Colonic mucosa (tissue), 4 donors: ENCODE measurements at regions not wholly inside any gene's neighbourhood (a gene's known extent, or its start where the extent isn't known, plus 50 kb on each side); places are given as distances from the start of the nearest gene placed in this dataset.

Source experiments
- DNase-seq: peaks from one replicate; pipeline ENCODE4 v3.0.0-alpha.2; 2020
- H3K27ac ChIP-seq: fragments of 200-600 bp; one replicate; pipeline ENCODE4 v1.8.0; 2021
- H3K27me3 ChIP-seq: fragments of 200-600 bp; one replicate; pipeline ENCODE4 v1.8.0; 2021
- H3K36me3 ChIP-seq: fragments of 200-600 bp; one replicate; pipeline ENCODE4 v1.8.0; 2021
- H3K4me1 ChIP-seq: fragments of 200-600 bp; one replicate; pipeline ENCODE4 v1.8.0; 2021; ENCODE audit warnings: mild to moderate bottlenecking
- H3K4me3 ChIP-seq: fragments of 200-600 bp; one replicate; pipeline ENCODE4 v1.8.0; 2021
- H3K9ac ChIP-seq, 2 donors: one replicate each; pipeline ENCODE4 v1.7.0; 2013; ENCODE audit warnings: control low read depth in 2 of 2, low read depth in 2 of 2, low read length in 2 of 2
- H3K9me3 ChIP-seq: fragments of 200-600 bp; one replicate; pipeline ENCODE4 v1.8.0; 2021
- intact Hi-C: fragments of 100-400 bp; cut with DNase I; formaldehyde crosslinking; loops from one replicate; pipeline ENCODE4 v1.14.1; 2022
- TF ChIP-seq, protein P1 (sequence below): fragments of 200-600 bp; IDR thresholded peaks from one replicate; pipeline ENCODE4 v1.8.0; 2022; ENCODE audit warnings: antibody characterized with exemption, mild to moderate bottlenecking
- donor health status: healthy.
- donor health status: DM: no; HTN: no; CAD: no.
- donor health status: DM: no; HTN: no; CAD: no.

DNA sequence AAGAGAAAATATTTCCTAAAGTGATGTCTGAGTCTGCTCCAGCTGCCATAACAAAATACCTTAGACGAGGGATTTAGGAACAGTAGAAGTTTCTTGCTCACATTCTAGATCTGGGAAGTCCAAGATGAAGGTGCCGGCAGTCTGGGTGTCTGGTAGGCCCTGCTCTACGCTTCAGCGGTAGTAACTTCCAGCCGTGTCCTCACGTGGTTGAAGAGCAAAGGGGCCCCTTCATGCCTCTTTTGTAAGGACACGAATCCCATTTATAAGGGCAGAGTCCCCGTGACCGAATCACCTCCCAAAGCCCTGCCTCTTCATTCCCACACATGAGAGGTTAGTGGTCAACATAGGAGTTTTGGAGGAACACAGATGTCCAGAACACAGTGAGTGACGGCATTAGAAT is 52.2 kb upstream of the INPP5A start:
- Histone ChIP-seq H3K4me1 (no peaks in the 10 kb centered on the region), H3K4me3 (no peak overlapping the region), H3K27ac (no peak overlapping the region), H3K27me3 (no peaks in the 10 kb centered on the region), H3K9ac (no peak overlapping the region), H3K36me3 (no peaks in the 10 kb centered on the region), H3K9me3 (no peaks in the 10 kb centered on the region)
- TF ChIP-seq, protein P1, sequence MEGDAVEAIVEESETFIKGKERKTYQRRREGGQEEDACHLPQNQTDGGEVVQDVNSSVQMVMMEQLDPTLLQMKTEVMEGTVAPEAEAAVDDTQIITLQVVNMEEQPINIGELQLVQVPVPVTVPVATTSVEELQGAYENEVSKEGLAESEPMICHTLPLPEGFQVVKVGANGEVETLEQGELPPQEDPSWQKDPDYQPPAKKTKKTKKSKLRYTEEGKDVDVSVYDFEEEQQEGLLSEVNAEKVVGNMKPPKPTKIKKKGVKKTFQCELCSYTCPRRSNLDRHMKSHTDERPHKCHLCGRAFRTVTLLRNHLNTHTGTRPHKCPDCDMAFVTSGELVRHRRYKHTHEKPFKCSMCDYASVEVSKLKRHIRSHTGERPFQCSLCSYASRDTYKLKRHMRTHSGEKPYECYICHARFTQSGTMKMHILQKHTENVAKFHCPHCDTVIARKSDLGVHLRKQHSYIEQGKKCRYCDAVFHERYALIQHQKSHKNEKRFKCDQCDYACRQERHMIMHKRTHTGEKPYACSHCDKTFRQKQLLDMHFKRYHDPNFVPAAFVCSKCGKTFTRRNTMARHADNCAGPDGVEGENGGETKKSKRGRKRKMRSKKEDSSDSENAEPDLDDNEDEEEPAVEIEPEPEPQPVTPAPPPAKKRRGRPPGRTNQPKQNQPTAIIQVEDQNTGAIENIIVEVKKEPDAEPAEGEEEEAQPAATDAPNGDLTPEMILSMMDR, result no peak
- intact Hi-C loops, result no loop called here
- no peak for DNase-seq

DNA sequence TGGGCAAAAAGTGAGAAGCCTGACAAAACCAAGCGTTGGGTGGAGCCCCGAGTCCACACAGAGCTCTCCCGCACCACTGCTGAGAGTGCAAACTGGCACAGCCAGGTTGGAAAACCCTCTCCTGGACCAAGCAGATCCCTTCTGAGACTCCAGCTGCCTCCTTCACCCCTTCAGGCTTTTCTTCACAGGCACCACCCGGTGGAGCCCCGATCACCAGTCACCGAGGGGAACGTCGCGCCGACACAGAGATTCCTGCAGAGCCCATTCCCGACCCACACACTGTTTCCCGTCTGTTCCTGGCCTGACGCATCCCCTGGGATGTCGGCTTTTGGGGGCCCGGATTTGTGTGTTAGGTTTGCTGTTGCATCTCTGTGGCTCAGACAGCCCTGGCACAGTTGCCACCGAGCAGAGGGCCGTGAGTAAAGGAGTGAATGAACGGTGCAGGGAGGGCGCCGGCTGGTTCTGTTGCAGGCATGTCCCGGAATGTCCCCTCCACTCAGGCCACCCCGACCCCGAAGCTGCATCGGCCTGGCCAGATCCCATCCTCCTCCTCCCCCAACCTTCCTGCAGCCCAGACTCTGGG is 51.0 kb upstream of the INPP5A start:
- intact Hi-C loops, result no loop called here
- Histone ChIP-seq H3K27me3 (no peaks in the 10 kb centered on the region), H3K9ac (no peak overlapping the region), H3K4me1 (no peaks in the 10 kb centered on the region), H3K4me3 (no peak overlapping the region), H3K27ac (no peak overlapping the region), H3K9me3 (no peaks in the 10 kb centered on the region), H3K36me3 (no peaks in the 10 kb centered on the region)
- no peak for DNase-seq
- TF ChIP-seq, protein P1, result no peak

DNA sequence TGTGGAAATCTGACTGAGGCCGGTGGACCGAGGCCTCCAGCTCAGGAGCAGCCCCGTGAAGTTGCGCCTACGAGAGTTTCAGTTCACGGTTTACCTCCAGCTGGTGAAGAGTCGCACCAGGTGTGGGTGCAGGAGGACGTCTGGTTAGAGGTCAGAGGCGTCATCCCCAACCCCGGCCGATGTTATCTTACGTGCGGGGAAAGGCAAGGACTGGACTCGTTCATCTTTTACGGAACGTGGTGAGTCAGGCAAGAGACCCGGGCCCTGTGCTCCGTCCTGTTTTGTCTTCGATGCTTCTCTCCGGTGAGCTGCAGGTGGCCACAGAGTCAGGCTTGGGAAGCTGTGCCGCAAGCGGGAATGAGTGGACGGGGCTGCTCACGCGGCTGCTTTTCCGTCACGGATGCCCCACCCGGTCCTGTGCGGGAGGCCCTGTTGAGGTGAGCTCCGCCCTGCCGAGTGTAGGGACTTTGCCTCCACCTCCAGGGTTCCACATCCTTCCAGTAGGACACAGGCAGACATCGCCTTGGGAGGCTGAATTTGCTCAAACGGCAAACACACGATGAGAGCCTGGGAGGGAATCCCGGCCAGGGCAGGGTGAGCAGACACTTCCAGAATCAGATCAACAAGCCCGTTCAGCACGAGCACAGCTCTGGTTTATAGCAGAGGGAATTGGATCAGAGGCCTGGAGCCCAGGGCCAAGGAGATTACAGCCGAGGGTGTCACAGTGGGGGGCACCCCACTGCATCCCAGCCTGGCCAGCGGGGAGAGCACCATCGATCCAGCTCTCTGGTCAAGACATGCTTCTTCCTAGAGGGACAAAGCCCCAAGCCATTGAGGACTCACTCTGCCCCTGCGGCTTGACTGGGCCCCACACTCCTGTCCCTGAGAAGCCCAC is 50.1 kb upstream of the INPP5A start:
- Histone ChIP-seq H3K27me3 (no peaks in the 10 kb centered on the region), H3K9ac (no peak overlapping the region), H3K36me3 (no peaks in the 10 kb centered on the region), H3K27ac (no peak overlapping the region), H3K9me3 (no peaks in the 10 kb centered on the region), H3K4me1 (no peaks in the 10 kb centered on the region), H3K4me3 (no peak overlapping the region)
- DNase-seq, result no peak
- TF ChIP-seq, protein P1, result no peak
- intact Hi-C loops, result no loop called here
